IMR-90 (cell line): ENCODE measurements at regions not wholly inside any gene's neighbourhood (a gene's known extent, or its start where the extent isn't known, plus 50 kb on each side); places are given as distances from the start of the nearest gene placed in this dataset.

ENCODE experiments used
- CEBPB ChIP-seq: IDR thresholded peaks from 2 replicates; pipeline ENCODE4 v1.6.1; 2012; ENCODE audit warnings: low read depth, low read length, improper control_type of control experiment
- CHD1 ChIP-seq: IDR thresholded peaks from 2 replicates; pipeline ENCODE4 v1.6.1; 2012; ENCODE audit warnings: low read depth, low read length, improper control_type of control experiment
- CTCF ChIP-seq: conservative IDR thresholded peaks from 2 replicates; pipeline ENCODE4 v1.5.1; 2012; ENCODE audit warnings: mild to moderate bottlenecking, low read depth, low read length, improper control_type of control experiment
- FOS ChIP-seq: fragments of 150-350 bp; IDR thresholded peaks from 2 replicates; pipeline ENCODE4 v1.6.1; 2016; ENCODE audit warnings: low read depth, low read length
- MAFK ChIP-seq: IDR thresholded peaks from 2 replicates; pipeline ENCODE4 v1.6.1; 2012; ENCODE audit warnings: low read depth, low read length, improper control_type of control experiment
- MAZ ChIP-seq: IDR thresholded peaks from 2 replicates; pipeline ENCODE4 v1.6.1; 2012; ENCODE audit warnings: low read depth, mild to moderate bottlenecking, low read length, improper control_type of control experiment, moderate library complexity, borderline replicate concordance
- MXI1 ChIP-seq: IDR thresholded peaks from 2 replicates; pipeline ENCODE4 v1.6.1; 2012; ENCODE audit warnings: low read depth, mild to moderate bottlenecking, low read length, moderate library complexity, borderline replicate concordance
- POLR2A ChIP-seq: IDR thresholded peaks from 2 replicates; pipeline ENCODE4 v1.6.1; 2012; ENCODE audit warnings: mild to moderate bottlenecking, low read depth, low read length
- RAD21 ChIP-seq: IDR thresholded peaks from 2 replicates; pipeline ENCODE4 v1.6.1; 2012; ENCODE audit warnings: low read length, improper control_type of control experiment
- RCOR1 ChIP-seq: IDR thresholded peaks from 2 replicates; pipeline ENCODE4 v1.6.1; 2012; ENCODE audit warnings: mild to moderate bottlenecking, low read length, improper control_type of control experiment; ENCODE audit not compliant: insufficient replicate concordance
- SMC3 ChIP-seq: fragments of 150-350 bp; IDR thresholded peaks from 2 replicates; pipeline ENCODE4 v1.6.1; 2016; ENCODE audit warnings: low read depth, mild to moderate bottlenecking, antibody characterized with exemption, low read length, moderate library complexity
- TF ChIP-seq, protein P1 (sequence below): fragments of 150-350 bp; IDR thresholded peaks from 2 replicates; pipeline ENCODE4 v1.6.1; 2017; ENCODE audit warnings: mild to moderate bottlenecking, antibody characterized with exemption, low read length, low read depth
- TF ChIP-seq, protein P2 (sequence below): fragments of 150-350 bp; IDR thresholded peaks from 2 replicates; pipeline ENCODE4 v1.6.1; 2016; ENCODE audit warnings: low read depth, mild to moderate bottlenecking, low read length, moderate library complexity, borderline replicate concordance

DNA sequence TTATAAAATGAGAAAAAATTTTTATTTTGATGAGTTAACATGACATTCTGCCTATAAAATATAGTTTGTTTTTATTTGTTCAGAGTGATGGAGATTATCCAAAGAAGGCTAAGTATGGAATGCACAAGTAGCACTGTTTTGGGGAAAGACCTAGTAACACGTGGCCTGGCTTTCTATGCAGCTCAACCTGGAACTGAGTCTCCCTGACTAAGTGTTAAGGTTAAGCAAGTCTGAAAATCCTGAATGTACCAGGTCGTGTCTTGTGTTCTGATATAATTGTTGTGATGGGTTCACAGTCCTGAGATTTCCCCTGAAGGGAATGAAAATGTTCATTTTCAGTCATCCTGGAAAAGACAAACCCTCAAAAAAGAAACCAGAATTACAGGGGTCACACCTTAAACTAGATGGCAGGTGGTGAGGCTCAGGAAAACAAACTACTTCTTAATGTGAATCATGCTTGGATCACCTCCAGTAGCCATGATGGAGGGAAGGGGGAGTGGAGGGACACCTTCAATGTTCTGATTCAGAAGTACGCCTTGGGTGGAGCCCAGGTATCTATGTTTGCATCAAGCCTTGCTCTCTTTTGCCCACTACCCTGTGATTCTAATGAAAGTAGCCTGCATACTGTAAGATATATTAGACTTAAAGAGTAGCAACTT is 236.8 kb downstream of the ALX1 start:
- no peak for TF ChIP-seq RCOR1
- TF ChIP-seq CTCF = no peak
- TF ChIP-seq, protein P1, sequence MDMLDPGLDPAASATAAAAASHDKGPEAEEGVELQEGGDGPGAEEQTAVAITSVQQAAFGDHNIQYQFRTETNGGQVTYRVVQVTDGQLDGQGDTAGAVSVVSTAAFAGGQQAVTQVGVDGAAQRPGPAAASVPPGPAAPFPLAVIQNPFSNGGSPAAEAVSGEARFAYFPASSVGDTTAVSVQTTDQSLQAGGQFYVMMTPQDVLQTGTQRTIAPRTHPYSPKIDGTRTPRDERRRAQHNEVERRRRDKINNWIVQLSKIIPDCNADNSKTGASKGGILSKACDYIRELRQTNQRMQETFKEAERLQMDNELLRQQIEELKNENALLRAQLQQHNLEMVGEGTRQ = no peak
- no peak for TF ChIP-seq RAD21
- TF ChIP-seq, protein P2, sequence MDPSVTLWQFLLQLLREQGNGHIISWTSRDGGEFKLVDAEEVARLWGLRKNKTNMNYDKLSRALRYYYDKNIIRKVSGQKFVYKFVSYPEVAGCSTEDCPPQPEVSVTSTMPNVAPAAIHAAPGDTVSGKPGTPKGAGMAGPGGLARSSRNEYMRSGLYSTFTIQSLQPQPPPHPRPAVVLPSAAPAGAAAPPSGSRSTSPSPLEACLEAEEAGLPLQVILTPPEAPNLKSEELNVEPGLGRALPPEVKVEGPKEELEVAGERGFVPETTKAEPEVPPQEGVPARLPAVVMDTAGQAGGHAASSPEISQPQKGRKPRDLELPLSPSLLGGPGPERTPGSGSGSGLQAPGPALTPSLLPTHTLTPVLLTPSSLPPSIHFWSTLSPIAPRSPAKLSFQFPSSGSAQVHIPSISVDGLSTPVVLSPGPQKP = no peak
- TF ChIP-seq POLR2A = no peak
- no peak for TF ChIP-seq SMC3
- no peak for TF ChIP-seq MAFK
- TF ChIP-seq FOS = no peak
- TF ChIP-seq CHD1 = no peak
- no peak for TF ChIP-seq MAZ
- no peak for TF ChIP-seq CEBPB
- no peak for TF ChIP-seq MXI1
